ELR (cell line): ENCODE measurements at regions not wholly inside any gene's neighbourhood (a gene's known extent, or its start where the extent isn't known, plus 50 kb on each side); places are given as distances from the start of the nearest gene placed in this dataset.
A peak's percentile ranks its signal among the peaks of the same experiment; 100 is the strongest.

Experiments used
- DNase-seq: peaks from one replicate; pipeline ENCODE4 v3.0.0-alpha.2; 2015; ENCODE audit warnings: low read depth

DNA sequence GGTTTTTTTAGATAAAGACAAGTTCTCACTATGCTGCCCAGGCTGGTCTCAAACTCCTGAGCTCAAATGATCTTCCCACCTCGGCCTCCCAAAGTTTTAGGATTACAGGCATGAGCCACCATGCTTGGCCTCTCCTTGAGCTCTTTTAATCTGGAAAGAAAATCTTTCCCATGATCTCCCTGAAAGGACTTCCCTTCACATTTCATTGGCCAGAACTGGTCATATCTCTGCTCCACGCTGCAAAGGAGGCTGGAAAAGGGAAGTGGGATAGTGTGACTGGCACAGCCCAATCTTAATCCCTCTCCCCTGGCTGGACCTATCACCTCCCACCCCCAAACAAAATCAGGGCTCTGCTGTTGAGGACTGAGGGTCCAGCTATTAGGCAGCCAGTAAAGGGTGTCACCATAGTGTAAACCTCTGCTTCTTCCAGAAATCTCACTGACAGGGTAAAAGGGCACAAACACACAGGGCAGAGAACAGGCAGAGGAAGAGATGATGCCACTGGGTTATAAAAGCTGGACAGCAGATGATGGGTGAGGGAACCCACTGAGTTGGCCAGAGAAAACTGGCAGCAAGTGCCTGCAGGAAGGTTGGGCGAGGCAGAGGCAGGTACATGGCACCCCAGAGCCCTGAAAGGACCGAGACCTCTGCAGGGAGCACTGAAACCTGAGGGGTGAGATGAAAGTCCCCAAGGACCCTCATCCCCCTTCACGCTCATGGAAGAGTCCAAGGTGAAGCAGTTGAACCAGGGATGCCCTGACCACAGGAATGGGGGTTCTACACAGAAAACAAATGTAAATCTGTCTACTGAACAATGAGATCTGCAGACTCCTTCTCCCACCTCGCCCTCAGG lies 83.1 kb upstream of the PTPN1 start:
- DNase-seq, result no peak

DNA sequence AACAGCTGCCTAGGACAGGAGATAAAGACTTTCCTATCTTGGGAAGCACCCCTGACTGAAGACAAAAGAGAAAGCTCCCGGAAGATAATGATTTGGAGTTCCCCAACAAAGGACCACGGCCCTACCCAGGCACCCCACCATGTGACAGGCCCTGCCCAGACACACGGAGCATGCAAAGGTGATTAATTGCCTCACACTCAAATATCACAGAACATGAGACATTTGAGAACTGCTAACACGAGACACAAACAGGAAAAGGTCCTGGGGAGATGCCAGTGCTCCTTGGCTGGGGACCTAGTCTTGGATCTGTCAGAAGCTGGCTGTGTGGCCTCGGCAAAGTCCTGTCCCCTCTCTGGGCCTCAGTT lies 82.5 kb upstream of the PTPN1 start:
- no peak for DNase-seq

DNA sequence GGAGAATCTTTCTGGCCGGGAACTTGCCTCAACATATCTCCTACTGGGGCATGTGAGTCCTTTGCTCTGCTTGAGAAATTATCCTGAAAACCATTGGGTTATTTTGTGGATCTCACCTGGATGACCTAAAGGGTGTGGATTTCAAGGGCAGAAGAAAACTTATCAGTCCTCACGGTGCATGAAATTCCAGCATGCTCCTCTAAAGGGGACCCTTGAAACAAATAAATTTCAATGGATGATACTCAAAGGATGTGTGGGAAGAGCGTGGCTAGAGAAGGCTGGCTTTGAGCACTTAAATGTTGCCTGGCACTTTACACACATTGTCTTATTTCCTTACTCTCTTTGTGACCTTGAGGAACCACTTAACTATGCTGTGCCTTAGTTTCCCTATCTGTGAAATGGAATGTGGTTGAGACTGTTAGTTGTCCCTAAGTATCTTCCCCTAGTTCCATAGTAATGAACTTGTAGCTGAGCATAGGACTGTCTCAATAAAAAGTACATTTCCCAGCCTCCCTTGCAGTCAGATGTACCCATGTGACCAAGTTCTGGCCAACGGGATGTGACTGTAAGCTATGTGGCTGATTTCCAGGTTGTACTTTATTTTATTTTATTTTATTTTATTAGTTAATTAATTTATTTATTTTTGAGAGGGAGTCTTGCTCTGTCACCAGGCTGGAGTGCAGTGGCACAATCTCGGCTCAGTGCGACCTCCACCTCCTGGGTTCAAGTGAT lies 81.9 kb upstream of the PTPN1 start:
- DNase-seq, result no peak

DNA sequence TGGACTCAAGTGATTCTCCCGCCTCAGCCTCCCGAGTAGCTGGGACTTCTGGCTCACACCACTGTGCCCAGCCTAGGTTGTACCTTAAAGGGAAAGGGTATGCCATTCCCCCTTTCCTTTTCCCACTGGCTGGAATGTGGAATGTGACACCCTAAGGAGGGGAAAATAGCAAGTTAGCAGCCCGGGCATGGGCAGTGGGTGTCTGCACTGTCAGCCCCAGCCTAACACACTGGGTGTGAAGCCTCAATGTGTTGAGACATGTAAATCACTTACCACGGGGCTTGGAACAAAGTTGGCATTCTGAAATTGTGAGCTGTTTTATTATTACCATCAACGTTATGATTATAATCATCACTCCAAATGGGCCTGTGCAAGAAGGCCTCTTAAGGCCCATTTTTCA lies 80.8 kb upstream of the PTPN1 start:
- DNase-seq, result no peak

DNA sequence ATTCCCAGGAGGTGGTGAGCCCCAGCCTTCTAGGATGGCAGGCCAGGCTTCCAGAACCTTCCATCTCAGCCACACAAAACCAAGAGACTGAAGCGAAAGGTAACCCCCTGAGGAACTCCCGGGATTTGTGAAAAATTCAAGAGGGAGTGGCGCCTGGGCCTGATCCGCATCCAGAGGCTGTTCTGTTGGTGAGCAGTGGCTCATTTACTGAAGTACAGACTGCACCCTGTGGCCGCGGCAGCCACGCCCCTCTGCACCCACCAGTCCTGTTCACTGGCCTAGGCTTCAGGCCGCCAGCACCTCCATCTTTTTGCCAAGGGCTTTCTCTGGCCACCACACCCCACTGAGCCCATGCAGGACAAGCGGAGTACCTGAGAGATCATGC lies 79.1 kb upstream of the PTPN1 start:
- DNase-seq, result no peak

DNA sequence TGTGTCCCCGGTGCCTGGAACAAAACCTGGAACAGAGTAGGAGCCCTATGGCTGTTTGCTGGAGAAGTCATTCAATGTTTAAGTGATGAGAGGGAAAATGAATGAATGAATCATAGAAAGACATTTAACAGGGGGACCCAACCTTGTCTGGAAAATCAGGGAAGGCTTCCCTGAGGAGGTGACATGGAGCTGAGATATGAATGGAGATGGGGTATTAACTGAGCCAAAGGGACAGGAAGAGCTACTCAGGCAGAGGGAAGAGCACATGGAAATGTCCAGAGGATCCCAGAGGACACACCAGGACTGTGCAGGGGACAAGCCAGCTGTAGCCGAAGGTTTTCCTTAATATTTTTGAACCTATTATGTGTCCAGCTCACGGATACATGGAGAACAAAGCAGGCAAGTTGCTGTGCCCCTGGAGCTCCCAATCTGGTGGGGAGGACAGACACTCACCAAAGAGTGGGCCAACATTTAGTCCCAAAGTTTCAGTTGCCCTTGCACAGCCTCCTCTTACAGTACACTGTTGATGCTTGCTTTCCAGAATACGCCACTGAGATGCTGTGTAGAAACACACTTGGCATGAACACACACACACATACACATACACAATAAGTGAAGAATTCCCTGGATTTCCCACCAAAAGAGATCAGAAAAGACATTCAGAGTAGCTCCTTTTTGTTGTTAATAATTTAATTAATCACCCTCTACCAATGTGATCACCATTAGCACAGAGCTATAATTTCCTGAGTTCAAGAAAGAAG lies 77.0 kb upstream of the PTPN1 start:
- DNase-seq, result no peak

DNA sequence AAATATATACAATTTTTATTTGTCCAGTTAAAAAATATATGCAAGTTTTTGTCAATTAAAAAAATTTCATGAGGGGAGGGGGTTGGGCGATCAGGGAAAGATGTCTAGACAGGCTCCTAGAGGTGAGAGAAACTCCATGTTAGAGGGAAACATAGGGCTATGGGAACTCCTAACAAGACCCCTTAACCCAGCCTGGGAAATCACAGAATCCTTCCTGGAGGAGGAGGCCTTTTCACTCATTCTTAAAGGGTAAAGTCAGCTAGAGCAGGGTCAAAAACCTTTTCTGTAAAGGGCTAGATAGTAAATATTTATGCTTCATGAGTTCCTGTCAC lies 75.9 kb upstream of the PTPN1 start:
- DNase-seq, result no peak

DNA sequence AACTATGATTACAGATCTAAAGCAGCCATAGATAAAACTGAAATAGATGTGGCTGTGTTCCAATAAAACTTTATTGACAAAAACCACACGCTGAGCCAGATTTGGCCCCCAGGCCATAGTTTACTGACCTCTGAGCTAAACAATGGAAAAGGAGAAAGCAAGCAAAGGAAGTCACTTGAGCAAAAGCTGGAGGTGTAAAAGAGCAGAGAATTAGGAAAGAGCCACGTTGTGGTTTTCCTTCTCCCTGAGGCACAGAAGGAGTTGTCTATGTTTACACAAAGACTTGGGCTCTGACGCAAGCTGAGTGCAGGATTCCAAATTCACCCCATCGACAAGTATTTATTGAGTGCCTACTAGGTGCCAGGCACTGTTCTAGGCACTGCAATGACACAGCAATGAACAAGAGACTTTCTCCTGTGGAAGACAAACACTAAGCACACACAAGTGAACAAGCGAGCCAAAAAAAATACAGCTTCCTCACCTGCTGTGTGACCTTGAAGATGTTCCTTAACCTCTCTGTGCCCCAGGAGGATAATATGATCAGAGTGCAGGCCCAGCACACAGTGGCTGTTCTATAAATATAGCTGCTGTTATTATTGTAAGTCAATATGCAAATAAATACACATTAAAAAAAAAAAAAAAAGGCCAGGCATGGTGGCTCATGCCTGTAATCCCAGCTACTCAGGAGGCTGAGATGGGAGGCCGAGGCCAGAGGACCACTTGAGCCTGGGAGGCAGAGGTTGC lies 75.4 kb upstream of the PTPN1 start:
- DNase-seq, result peak; percentile 92

DNA sequence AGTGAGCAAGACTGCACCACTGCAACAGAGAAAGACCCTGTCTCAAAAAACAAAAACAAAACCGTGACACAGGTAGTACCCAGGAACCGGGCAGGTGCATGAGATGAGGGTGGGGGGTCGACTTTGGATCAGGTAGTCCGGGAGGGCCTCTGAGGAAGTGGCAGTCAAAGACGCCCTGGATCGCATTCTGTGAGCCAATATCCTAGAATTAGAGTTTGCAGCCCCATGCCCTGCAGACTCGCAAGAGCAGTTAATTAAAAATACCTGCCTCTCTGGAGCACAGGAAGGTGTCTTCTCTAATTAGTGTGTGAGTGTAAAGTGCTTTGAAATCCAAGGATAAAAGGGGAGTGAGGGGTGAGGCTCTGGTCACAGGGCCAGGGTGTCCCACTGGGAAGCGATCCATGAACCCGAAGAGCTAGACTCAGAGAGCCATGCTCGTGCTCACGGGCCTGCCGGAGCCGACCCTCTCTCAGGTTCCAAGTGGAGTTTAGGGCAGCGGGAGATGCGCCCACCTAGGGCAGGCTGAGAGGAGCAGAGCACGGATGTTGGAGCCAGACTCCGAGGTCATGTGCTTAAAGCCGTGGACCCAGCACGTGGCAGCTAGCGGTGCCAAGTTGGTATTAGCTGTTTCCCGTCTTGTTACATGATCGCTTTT lies 74.7 kb upstream of the PTPN1 start:
- DNase-seq, result no peak

DNA sequence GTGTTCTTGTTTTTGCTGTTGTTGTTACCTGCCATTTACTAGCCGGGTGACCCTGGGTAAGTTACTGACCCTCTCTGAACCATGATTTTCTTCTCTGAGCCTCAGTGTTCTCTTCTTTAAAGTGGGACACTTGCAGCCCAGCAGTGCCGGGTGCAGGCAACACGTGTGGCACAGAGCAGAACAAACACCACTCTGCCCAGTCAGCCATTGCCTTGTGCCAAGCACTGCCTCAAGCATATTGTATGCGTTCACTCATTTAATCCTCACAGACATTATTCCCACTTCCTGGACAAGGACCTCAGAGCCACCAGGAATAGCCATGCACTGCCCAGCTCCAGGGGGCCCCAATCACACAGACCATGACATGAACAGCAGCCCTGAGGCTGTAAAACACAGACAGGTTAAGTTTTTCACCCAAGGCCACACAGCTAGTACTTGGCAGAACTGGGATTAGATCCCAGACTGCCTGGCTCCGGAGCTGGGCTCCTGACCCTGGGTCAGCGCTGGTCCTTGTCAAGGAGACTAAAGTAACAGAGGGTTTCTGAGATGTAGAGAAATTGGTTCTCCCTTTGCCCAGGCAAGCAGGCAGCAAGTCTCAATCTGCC lies 74.0 kb upstream of the PTPN1 start:
- DNase-seq, result no peak

DNA sequence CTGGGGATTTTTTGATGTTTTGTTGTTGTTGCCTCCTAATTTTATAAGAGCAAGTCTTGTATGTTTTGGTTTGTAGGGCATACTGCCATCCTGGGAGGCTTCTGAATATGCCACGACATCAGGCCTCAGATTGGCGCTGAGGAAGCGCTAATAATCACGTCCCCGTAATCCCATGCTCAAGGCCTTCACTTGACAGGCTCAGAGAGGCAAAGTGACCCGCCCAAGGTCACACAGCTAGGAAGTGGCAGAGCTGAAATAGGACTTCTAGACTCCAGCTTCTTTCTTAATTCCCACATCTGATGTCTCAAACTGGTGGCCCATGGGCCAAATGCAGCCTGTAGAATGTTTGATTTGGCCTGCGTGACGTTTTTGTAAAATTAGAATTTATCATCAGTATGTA lies 73.5 kb upstream of the PTPN1 start:
- no peak for DNase-seq

DNA sequence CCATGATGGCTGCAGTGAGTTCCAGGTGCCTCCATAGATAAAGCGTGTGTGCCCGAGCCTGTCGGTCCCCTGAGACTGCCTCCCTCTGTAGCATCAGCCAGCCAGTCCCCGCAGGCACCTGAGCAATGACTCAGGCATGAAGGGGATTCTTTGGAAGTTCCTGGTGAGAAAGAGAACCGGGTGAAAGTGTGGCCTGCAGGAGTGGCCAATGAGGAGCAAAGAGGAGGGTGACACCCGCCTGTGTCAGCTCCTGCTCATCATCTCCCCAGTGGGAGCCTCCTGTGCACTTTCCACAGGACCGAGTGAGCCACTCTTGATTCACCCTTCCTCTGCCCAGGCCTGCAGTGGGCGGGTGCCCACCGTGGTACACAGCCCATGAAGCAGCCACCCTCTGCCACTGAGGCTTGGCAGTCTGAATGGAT lies 71.2 kb upstream of the PTPN1 start:
- DNase-seq, result peak; percentile 99

DNA sequence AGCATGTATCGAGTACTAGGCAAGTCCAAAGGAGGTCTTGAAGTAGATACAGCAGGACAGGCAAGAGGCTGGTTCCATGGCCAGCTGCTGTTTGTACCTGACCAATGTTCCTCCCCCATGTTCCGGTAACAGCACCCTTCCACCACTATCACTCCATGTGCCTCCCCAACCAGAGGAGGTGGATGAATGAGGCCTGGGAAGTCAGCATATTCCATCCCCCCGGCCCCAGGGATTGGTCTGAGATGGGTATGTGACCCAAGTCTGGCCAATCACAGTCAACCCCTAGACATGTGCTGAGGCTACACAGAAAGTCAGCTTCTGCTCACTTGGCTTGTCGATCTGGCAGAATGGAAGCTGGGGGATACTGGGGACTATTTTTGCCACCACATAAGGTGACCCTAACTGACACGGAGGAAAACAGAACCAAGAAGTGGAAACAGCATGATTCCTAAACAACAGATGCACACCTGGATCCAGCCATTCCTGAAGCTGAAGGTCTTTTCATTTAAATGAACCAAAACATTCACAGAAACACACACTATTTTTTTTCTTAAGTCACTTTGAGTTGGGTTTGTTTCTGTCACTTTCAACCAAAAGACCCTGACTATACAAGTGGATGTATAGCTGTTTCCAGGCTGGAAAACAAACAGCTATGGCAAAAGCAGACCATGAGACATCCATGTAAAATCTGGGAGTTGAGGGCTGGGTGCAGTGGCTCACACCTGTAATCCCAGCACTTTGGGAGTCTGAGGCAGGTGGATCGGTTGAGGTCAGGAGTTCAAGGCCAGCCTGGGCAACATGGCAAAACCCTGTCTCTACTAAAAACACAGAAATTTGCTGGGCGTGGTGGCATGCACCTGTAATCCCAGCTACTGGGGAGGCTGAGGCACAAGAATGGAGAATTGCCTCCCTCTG lies 70.4 kb upstream of the PTPN1 start:
- no peak for DNase-seq

DNA sequence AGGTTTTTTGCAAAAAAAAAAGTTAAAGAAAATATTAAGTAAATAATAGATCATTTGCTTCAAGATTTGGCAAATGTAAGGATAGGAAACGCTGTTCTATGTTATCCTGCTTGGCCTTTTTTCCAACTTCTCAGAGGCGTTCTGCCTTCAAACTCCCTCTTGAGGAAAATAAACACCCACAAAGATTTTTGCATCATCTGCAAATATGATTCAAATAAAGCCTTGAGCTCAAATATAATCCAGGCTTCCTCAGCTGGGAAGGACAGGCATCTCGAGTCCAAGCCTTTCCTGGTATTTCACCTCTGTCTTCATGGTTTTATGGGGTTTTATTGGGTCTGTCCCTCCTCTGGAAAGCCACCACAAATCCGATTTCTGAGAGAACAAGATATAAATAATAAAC lies 67.7 kb upstream of the PTPN1 start:
- DNase-seq, result no peak

DNA sequence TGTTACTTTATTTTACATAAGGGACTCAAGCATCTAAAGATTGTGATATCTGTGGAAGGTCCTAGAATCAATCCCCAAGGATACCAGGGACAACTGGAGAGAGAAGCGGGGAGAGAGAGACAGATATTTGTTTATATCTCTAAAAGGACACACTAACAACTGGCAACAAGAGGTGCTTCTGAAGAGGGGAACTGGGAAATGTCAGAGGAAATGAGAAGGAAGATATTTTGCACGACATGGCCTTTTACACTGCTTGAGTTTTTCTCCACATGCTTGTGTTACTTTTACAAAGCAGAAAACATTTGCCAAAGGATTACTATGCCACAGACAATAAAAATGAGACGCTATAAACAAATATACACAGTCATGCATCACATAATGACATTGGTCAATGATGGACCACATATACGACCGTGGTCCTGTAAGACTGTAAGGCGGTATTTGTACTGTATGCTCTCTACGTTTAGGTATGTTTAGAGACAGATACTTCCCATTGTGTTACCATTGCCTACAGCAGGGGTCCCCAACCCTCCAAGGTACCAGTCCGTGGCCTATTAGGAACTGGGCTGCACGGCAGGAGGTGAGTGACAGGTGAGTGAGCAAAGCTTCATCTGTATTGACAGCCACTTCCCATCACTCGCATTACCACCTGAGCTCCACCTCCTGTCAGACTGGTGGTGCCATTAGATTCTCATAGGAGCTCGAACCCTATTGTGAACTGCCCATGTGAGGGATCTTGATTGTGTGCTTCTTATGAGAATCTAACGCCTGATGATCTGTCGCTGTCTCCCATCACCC lies 64.6 kb upstream of the PTPN1 start:
- no peak for DNase-seq

DNA sequence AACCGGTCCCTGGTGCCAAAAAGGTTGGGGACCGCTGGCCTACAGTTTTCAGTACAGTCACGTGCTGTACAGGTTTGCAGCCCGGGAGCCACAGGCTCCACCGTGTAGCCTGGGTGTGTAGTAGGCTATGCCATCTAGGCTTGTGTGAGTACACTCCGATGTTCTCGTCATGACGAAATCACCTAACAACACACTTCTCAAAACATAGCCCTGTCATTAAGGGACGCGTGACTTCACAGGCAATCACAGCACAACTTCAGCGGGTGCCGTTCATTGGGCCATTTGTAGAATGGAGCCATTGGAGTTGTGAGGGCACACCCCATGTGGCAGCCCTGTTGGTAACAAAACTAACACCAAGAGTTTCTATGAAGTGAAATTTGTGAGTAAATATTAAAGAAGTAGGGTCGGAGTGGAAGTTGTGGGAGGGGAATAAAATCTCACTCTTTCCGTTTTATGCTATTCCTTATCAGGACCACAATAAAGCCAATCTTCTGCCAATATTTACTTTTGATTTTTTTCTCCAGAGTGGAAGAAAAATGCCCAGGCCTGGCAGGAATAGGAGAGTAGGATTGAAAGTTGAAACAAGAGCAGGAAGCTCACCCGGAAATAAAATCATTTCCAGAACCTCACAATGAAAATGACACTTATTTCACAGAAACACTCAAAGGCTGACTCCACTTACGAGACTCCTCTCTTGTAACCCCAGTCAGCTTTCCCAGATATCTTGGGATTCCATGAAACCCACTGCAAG lies 63.7 kb upstream of the PTPN1 start:
- no peak for DNase-seq

DNA sequence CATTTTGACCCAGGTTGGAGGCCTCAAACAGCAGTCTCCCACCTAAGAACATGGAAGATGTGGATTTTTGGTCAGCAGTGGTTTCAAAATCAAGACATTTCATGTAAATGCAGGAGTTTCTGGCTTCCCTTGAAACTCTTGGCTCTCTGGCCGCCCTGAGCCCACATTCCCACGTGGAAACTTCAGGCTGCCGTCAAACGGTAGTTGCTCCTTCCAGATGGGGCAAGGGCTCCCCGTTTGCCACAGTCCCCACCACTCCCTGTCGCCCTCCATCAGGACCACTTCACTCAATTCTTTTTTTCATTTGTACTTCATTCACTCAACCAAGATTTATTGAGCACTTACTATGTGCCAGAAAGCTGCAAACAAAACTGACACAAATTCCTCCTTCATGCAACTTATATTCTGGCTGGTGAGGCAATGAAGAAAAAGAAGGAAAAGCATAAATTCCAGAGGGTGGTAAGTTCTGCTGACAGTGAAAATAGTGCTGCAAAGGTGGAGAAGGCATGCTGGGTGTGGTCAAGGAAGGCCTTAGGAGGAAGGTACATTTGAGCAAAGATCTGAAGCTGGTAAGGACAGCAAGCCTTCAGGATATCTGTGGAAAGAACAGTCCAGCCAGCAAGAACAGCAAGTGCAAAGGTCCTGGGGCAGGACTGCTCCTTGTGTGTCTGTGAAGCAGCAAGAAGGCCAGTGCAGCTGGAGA lies 62.9 kb upstream of the PTPN1 start:
- no peak for DNase-seq

DNA sequence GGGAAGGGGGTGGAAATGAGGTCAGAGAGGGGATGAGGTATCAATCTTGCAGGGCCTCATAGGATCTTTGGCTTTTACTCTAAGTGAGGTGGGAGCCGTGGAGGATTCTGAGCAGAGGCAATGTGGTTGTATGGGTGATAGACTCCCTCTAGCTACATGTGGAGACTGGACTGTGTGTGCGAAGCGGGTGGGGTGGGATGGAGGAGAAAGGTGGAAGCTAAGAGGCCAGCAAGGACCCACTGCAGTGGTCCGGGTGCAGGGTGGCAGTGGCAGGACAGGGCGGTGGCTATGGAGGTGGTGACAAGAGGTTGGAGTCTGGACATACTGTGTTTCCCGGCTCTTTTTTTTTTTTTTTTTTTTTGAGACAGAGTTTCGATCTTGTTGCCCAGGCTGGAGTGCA lies 62.4 kb upstream of the PTPN1 start:
- no peak for DNase-seq
